ENCODE measurements at regions not wholly inside any gene's neighbourhood (a gene's known extent, or its start where the extent isn't known, plus 50 kb on each side); places are given as distances from the start of the nearest gene placed in this dataset.

- no peak for TF ChIP-seq POLR2A (IDR thresholded peaks at IDR 0.05)
- TF ChIP-seq, protein P1, sequence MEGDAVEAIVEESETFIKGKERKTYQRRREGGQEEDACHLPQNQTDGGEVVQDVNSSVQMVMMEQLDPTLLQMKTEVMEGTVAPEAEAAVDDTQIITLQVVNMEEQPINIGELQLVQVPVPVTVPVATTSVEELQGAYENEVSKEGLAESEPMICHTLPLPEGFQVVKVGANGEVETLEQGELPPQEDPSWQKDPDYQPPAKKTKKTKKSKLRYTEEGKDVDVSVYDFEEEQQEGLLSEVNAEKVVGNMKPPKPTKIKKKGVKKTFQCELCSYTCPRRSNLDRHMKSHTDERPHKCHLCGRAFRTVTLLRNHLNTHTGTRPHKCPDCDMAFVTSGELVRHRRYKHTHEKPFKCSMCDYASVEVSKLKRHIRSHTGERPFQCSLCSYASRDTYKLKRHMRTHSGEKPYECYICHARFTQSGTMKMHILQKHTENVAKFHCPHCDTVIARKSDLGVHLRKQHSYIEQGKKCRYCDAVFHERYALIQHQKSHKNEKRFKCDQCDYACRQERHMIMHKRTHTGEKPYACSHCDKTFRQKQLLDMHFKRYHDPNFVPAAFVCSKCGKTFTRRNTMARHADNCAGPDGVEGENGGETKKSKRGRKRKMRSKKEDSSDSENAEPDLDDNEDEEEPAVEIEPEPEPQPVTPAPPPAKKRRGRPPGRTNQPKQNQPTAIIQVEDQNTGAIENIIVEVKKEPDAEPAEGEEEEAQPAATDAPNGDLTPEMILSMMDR (IDR thresholded peaks at IDR 0.05), result no peak
Observed at GRCh38 chr5:67636850-67637524, 440.4 kb upstream of the CD180 start.
